GM21528 (cell line): ENCODE measurements at regions not wholly inside any gene's neighbourhood (a gene's known extent, or its start where the extent isn't known, plus 50 kb on each side); places are given as distances from the start of the nearest gene placed in this dataset.

Source experiments
- ATAC-seq: cut with Tn5 transposase; IDR thresholded peaks from one replicate; pipeline ENCODE4 v1.9.1; 2021; ENCODE audit warnings: mild to moderate bottlenecking, moderate library complexity; ENCODE audit not compliant: unreplicated experiment, low FRiP score

DNA sequence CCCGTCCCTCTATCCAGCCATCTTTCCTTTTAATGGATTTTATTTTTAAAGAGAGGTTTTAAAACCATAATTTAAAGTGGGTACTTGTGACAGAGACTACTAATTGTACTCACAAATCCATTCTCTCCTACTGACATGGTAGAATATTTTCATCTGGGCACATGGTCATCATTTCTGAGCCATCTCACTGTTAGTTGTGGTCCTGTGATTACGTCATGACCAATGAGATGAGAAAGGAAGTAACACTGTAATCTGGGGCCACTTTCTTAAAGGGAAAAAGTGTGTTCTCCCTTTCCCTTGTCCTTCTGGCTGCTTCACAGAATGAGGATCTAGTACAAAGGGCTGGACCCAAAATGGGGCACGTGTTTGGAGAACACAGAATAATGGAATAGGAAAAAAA is 538.7 kb downstream of the CMPK2 start:
- ATAC-seq, result no peak

DNA sequence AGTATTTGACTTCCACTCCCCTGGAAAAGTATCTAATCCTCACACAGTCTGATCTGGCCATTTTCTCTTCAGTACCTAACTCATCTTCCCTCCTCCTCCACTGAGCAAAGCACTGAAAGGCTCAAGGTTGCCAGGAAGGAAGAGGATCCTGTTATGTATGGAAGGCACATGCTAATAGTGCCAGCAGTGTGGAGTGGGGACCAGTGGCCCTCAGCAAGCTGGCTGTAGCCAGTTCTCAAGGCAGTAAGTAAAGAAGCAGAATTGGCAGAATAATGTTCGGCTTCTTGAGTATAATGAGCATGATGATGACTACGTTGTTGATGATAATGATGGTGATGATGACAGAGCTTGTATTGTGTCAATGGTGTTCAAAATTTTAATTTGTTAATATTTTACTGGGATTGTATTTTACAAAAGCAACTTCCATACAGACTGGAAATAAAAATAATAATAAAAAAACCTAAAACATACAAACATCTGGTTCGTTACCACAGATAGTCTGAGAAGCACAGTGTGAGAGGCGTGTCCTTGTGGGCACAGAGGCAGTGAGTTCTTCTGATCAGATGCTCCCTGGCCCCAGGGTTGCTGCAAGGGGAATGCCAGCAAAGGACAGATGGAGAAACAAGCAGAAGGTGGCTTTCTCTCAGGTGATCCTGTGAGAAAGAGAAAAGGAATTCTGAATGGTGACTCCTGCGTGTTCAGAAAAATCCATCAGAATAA is 528.8 kb downstream of the CMPK2 start:
- ATAC-seq, result no peak

DNA sequence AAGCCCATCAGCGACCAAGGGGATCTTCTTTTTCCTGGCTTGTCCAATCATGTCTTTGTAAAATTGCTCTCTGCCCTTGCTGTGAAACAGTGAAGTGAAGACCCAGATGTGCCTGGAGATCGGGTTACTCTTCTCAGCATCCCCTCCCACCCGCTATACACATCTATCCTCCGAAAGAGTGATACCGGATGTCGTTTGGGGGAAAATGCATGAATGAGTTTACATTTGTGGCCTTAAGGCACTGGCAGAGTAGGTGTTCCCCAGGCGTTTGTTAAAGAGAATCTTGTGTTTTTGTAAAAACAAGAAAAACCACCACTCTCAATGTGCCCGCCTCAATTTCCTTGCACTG is 528.3 kb downstream of the CMPK2 start:
- ATAC-seq, result no peak

DNA sequence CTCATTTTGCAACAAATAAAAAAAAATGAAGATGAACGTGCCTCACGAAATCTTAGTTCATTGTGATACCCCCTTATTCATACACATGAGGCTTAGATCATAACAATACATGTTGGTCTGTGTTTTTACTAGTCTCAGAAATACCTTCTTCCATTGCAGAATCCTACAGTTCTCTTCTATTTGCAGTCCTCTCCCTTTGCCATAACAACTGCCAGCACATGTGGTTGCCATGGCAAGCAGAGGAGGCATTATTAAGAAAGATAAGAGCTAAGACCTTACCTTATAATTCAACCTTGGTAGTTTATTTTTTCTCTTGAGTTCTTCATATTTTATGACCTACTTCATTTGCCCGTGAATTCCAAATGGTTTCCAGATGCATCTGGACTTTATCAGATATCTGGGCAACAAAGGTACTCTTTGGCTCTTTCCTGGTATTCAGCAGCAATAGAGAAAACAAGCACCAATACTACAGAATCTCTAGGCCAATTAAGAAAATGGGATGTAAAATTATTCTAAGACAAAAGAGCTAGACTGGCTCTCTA is 524.0 kb downstream of the CMPK2 start:
- no peak for ATAC-seq

DNA sequence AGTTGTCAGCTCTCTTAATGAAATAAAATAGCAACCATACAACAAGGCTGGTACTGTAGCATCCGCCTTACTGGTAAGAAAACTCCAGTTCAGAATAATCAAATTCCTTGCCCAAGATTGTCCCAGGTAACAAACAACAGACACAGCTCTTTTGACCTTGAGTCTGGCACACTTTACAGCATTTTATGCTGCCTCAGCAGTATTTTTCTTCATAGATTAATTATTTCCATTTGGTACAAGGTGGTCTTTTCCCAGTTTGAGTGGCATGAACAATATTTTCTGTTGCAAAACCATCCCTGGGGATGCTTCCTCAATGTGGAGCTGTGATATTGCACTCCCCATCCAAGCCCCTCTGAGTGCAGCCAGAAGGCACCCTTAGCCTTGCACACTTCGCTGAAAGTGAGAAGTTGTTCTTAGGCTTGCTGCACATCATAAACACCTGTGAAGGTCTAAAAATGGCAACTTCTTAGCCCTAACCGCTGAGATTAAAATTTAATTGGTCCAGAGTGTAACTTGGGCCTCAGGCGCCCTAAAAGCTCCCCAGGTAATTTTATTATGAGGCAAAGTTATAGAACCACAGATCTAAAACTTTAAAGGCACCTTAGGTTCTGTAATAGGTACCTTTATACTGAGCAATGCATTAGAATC is 523.3 kb downstream of the CMPK2 start:
- ATAC-seq, result no peak

DNA sequence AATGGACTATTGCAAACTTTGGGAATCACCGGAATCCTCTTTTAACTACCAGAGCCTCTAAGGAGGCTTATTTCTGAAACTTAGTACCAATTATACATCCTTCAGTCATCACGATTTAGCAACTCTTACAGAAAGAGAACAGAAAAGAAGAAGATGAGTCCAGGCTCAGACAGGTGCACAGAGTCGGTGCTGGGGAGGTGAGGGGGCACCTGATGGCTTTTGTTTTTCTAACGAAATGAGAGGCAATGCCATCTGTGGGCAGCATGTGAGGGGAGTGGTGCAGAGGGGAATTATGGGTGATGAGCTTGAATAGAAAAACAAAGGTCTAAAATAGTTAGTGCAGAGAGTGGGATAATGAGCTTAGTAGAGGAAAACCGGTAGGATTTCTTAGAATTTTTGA is 522.6 kb downstream of the CMPK2 start:
- ATAC-seq, result no peak

DNA sequence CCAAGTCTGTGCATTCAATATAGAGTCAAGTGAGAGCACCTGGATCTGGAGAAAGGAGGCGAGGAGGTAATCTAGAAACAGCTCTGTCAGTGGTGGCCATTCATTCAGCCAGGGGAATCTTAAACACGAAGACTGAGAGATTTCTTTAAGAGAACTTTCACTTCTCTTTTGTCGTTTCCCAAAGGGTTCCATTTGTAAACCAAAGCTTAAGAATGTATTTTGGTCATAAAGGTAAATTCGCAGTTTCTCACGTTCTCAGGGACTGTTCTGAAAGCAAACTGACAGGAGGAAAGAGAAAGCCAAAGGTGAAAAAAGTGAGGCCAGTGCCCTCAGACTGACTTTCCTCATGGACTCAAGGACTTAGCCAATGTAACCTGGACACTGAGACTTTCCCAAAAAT is 513.5 kb downstream of the CMPK2 start:
- peak; percentile 90 for ATAC-seq

DNA sequence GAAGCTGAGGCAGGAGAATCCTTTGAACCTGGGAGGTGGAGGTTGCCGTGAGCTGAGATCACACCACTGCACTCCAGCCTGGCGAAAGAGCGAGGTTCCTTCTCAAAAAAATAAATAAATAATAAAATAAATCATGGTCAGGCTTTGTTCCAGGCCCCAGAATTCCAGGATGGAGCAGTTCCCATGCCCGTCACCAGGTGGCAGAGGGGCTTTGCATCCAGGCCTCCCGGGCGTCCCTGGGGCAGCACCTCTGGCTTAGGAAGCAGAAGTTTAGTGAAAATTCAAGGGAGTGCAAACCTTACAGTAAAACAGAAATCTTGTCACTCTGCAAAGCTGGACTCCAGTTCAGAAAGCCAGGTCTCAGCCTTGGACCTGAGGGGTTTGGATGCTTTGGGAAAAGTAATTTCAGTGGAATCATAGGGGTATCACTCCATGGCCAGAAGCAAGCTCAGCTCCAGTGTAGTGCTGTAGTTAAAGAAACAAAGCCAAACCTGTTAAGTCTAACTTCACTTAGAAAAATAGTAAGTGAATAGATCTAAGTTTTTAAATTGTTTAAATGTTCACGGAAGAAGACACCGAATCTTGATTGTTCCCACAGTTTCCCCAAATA is 512.7 kb downstream of the CMPK2 start:
- ATAC-seq, result no peak

DNA sequence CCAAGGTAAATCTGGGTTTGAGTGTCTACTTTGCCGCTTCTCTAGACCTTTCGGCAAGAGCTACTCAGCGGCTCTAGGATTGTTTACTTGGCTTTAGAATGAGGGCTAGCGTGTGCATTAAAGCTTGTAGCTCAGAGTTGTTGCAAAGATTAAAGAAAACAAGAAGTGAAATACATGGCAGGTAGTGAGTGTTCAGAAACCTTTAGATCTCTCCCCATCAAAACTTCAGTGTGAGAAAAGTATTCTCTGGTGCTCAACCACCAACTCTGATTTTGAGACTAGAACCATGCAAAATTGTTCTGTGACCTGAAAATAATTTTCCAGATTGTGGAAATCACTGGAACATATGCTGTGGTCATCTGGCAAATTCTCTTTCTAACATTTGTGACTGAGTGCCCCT is 512.0 kb downstream of the CMPK2 start:
- peak; percentile 51 for ATAC-seq

DNA sequence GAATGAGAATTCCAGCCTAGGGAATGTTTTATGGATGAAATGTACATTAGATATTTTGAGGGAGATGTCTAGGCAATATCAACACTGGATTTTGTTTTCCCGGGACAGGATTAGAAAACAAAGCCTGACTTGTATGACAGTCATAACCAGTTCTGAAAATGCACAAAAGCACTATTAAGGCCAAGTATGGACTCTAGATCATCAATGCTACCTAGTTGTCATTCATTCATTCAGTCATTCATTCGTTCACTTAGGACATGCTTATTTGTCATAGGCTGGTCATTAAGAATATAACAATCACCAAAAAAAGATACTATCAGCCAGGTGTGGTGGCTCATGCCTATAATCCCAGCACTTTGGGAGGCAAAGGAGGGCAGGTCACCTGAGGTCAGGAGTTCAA is 511.2 kb downstream of the CMPK2 start:
- no peak for ATAC-seq

DNA sequence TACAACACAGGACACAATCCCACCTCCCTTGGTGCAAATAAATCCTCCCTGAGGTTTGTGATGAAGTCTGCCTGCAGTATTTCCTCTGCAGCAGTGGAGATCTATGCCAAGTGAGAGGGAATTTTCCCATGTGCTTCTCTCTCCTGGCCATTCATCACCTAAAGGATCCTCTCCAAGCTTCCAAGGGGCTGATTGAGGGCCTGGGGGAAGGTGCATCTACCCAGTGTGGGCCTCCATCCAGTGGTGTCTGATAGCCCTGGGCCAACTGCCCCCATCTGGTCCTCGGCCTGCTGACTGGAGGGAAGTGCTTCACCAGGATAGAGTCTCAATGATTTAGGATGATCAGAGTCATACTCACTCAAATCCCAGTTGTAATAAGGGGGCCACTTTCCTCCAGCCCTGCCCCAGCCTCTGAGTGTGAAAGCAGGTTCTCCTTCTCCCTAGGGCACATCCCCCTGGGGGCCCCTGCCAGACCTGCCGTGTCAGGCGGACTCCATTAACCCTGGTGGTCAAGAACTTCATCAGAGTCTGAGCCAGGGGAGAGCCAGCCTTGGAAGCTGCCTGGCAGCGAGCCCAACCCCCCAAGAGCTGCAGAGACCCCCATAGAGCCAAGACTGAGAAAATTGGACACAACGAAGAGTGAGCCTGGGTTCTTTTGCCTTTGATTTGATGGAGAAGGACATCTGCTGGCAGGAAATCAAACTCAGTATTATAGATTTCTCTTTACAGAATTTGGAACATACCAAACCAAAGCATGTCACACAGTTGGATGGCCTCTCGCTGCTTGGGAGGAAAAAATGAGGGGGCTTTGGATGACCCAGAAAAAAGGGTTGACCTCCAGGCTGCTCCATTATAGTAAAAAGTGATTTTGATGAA is 509.6 kb downstream of the CMPK2 start:
- ATAC-seq, result no peak

DNA sequence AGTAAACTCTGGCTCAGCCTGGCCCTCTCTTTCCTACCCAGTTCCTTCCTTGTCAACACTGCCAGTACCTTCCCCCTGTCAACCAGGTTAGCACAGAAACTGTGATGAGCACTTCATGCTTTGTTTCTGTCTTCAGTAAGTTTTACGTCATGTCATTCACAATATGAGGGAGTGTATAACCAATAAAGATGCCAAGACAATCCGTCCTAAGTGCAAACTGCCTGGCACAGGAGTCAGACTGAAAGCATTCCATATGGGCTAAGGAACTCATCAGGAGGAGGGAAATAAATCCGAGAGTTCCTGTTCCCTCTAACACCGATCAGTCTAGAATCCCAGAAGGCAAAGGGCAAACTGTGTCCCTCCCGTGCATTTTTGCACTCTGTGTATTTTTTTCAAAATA is 507.2 kb downstream of the CMPK2 start:
- ATAC-seq, result no peak

DNA sequence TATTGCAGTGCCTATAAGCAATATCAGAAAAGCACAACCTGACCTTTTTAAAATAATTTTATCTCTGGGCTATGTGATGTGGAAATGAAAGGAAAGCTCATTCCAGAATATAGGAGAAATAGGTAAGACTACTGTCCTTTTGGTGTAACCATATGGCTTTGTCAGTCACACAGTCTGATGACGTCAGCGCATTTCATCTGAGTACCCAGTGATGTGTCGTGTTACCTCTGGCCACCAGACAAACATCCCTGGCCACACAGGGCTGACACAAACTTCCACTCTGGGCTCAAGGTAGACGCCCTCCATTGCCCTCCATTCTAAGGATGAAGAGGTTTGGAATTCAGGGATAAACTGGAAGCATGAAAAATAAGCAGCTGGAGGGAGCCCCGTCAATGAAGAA is 506.7 kb downstream of the CMPK2 start:
- ATAC-seq, result no peak

DNA sequence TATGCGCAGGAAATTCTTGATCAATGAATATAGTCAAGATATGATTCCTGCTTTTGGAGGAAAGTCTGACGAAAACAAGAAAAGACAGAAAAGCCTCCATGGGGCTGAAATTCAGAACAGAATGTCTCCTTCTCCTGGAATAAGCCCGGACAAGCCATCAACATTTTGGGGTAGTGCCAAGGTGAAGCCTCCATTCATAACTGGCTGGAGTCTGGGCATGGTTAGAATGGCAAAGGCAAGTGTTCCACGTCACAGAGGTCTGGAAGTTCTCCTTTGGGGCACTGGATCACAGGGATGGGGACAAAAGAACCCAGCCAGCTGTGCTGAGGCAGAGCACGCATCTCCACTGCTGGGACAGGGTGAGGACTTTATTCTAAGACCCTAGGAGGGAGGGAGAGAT is 505.7 kb downstream of the CMPK2 start:
- ATAC-seq, result no peak

DNA sequence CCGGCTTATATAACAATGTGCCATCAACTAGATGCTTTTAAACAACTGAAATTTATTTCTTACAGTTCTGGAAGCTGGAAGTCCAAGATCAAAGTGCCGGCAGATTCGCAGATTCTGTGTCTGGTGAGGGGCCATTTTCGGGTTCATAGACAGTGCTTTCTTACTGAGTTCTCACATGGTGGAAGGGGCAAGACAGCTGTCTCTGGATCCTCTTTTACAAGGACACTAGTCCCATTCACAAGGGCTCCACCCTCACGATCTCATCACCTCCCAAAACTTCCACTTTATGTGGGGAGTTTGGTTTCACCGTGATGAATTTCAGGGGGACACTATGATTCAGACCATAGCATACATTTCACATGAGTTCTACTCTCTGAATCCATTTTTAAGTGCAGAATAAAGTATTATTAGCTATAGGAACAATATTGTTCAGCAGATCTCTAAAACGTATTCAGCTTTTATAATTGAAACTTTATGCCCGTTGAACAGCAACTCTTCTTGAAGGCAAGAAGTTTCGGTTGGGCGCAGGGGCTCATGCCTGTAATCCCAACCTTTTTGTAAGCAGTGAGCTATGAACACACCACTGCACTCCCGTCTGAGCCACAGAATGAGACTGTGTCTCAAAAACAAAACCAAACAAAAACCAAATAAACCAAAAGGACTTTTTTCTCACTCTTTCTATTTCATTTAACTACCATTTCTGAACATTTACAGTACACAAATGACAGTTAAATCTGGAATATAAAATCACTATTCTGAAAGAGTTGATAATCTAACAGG is 502.8 kb downstream of the CMPK2 start:
- no peak for ATAC-seq

DNA sequence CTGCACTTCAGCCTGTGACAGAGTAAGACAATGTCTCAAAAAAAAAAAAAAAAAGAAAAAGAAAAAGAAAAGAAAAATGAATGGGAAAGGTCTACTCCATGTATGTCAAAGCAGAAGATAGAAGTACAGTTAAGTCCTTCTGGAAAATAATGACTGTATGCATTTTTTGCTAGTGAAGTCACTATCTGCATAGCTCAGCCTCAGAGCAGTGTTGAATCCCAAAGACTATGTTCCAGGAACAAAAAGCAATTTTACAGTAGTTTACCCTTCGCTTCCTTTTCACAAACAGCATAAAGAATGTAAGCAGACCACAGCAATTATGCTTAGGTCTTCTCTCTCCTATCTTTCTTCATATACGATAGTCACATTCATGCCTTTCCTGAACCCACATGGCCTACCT is 497.4 kb downstream of the CMPK2 start:
- ATAC-seq, result no peak

DNA sequence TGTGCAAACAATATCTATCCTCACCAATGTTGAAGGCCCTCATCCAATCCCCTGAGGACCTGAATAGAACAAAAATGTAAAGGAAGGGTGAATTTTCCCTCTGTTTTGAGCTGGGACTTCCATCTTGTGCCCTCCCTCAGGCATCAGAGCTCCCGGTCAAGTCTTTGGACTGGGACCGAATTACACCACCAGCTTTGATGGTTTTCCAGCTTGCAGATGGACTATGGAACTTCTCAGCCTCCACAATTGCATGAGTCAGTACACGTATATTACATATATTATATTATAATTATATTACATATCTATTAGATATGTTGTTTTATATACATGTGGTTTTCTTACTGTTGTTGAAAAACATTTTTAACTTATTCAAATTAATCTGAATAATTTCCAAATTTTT is 496.4 kb downstream of the CMPK2 start:
- no peak for ATAC-seq

DNA sequence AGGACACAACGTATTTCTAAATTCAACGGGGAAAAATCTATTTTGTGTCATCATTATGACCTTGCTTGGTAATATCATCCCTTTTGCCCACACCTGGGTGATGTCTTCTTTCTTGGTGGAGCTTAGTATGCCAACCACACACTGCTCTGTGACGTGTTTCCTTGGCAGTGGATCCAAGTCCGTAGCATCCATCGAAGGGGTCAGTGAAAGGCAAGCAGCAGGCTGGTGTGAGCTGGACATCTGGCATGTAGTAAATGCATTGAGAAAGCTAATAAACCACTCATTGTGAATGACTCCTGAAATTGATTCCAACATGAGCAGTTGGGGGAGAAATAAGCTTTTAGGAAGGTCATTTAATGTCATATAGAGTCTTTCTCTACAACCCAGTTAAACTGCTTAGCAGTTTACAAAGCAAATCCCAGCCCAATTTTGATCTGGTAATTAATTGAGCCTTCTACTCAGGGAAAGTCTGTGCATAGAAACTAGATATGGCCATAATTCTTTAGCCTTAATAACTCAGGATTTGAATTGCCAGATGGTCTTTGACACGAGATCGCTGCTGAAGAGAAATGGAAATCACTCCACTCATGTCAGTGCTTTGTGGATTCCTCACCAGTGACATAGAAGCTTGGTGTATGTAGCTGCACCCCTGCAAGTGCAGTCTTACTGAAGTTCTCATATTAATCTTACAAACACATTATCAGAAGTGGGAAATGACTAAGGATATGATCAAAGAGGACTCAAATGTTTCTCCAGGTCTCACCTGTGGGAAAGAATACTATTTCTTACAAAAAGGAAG is 494.8 kb downstream of the CMPK2 start:
- ATAC-seq, result no peak

DNA sequence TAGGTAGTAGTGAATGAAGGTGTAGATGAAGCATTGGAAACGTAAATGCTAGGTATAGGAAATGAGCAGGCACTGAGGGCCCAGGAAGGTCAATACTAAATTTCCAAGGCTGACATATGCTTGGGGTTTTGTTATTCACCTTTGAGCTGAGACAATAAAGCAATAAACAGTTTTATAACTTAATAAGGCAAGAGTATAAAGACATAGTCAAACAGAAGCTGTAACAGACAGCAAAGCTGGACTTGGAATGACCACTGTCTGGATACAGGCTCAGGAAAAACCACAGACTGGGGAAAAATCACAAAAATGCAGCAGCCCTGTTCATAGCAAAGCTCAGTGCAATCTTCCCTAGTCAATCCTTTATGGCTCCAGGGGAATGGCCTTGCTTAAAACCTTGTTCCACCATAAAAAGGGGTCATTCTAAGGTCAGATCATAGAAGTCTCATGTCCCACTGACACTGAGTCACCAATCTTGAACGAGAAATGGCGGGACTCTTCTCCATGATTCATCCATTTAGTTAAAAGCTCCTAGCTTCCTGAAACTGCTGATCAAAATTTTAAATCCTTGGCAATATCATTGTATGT is 493.3 kb downstream of the CMPK2 start:
- ATAC-seq, result no peak
